Common myeloid progenitor, CD34-positive (primary cell): ENCODE measurements at regions not wholly inside any gene's neighbourhood (a gene's known extent, or its start where the extent isn't known, plus 50 kb on each side); places are given as distances from the start of the nearest gene placed in this dataset.

Experiments used
- CTCF ChIA-PET: fragments of 350-600 bp; sonication (Branson Sonifier 250); formaldehyde crosslinking; loops from one replicate; lab custom pipeline; 2021; ENCODE audit warnings: antibody characterized with exemption; lab: Charles Lee
- POLR2A ChIA-PET: fragments of 350-600 bp; sonication (Branson Sonifier 250); formaldehyde crosslinking; loops from one replicate; lab custom pipeline; 2021; ENCODE audit warnings: antibody characterized with exemption; lab: Charles Lee
- DNase-seq, 3 donors: peaks; one replicate each; pipeline versions ENCODE4 v3.0.0 to v3.0.0-alpha.2; 2013
- H3K27ac ChIP-seq, 2 experiments: 1 replicate in 1 of 2; 2 replicates in 1 of 2; pipeline ENCODE4 v1.7.0; 2013; ENCODE audit warnings: inconsistent platforms in 2 of 2, low read length in 2 of 2, mild to moderate bottlenecking in 2 of 2, low read depth in 1 of 2, moderate library complexity in 1 of 2; ENCODE audit not compliant: severe bottlenecking in 2 of 2, insufficient read depth in 1 of 2, poor library complexity in 1 of 2
- H3K27me3 ChIP-seq, 5 experiments: replicated peaks in 2 of 5; 1 replicate in 3 of 5; 2 replicates in 2 of 5; pipeline versions ENCODE4 v1.6.1 to v1.7.0; 2013; ENCODE audit warnings: low read length in 4 of 5, mild to moderate bottlenecking in 2 of 5, moderate library complexity in 2 of 5, inconsistent platforms in 1 of 5; ENCODE audit not compliant: insufficient read depth in 5 of 5, control insufficient read depth in 4 of 5
- H3K36me3 ChIP-seq, 4 experiments: 1 replicate in 2 of 4; 2 replicates in 2 of 4; pipeline versions ENCODE4 v1.6.1 to v1.7.0; 2013; ENCODE audit warnings: low read length in 3 of 4, control low read depth in 1 of 4, mild to moderate bottlenecking in 1 of 4; ENCODE audit not compliant: control insufficient read depth in 4 of 4, insufficient read depth in 4 of 4
- H3K4me1 ChIP-seq, 4 experiments: 1 replicate in 3 of 4; 2 replicates in 1 of 4; pipeline versions ENCODE4 v1.6.1 to v1.7.1; 2013; ENCODE audit warnings: low read length in 3 of 4, mild to moderate bottlenecking in 3 of 4, control low read depth in 1 of 4, inconsistent platforms in 1 of 4, moderate library complexity in 1 of 4; ENCODE audit not compliant: control insufficient read depth in 4 of 4, insufficient read depth in 4 of 4; ENCODE audit errors: control extremely low read depth in 1 of 4
- H3K4me3 ChIP-seq, 7 experiments: 1 replicate in 4 of 7; 2 replicates in 3 of 7; pipeline versions ENCODE4 v1.5.1 to v1.7.0; 2013; ENCODE audit warnings: mild to moderate bottlenecking in 7 of 7, low read length in 6 of 7, moderate library complexity in 6 of 7, inconsistent platforms in 2 of 7, low read depth in 2 of 7, control low read depth in 1 of 7; ENCODE audit not compliant: insufficient read depth in 4 of 7, control insufficient read depth in 1 of 7; ENCODE audit errors: extremely low read depth in 1 of 7
- H3K9me3 ChIP-seq, 5 experiments: 1 replicate in 4 of 5; 2 replicates in 1 of 5; pipeline versions ENCODE4 v1.6.1 to v1.7.1; 2013; ENCODE audit warnings: low read length in 4 of 5, mild to moderate bottlenecking in 2 of 5, inconsistent platforms in 1 of 5, low read depth in 1 of 5, moderate library complexity in 1 of 5; ENCODE audit not compliant: control insufficient read depth in 4 of 5, insufficient read depth in 2 of 5; ENCODE audit errors: control extremely low read depth in 1 of 5
- WGBS: methylation state at CpG from one replicate; pipeline ENCODE4 v1.1.5; 2013; ENCODE audit not compliant: insufficient coverage; 5-methylcytosine and 5-hydroxymethylcytosine counted together

DNA sequence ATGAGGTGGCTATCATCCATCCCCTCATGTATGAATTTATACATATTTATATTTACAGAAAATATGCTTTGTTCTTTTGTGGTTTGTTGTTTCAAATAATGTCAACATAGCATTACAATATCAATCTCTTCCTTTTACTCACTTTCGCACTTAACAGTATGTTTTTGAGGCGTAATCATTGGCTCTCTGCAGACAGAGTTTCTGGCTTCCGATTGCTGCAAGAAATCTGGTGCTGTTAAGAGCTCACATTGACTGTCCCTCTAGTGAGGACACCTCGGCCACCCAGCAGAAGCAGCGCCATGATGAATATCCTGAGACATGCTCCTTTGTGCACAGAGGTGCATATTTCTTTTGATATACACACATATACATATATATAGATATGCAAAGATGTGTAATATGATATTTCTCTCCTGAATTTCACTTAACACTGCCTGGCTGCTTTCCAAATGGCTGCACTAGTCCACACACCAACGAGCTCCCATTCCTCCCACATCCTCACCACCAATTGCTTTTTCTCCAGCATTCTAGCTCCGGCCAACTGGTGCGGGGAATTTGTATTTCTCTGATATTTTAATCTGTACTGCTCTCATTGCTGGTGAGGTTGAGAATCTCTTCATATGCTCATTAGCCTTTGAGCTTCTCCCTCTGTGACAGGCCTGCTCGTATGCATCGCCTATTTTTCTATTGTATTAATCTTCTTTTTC lies 248.4 kb downstream of the SIPA1L2 start:
- H3K4me1 ChIP-seq, result no peaks in the 10 kb centered on the region
- H3K9me3 ChIP-seq, result no peaks in the 10 kb centered on the region
- H3K36me3 ChIP-seq, result no peaks in the 10 kb centered on the region
- peaks cover 0 to 5% (median 0%) of the 10 kb centered on the region in 5 experiments for H3K27me3 ChIP-seq
- H3K27ac ChIP-seq, result no peak overlapping the region
- DNase-seq, result no peak
- H3K4me3 ChIP-seq, result no peak overlapping the region
- CTCF ChIA-PET, result no interaction called here
- WGBS, result 92% methylated on average over 4 of the region's 10 CpGs
- POLR2A ChIA-PET, result no interaction called here

GRCh38 chr1:232380596-232380995 lies 249.3 kb downstream of the SIPA1L2 start:
- Histone ChIP-seq H3K27me3 (peaks cover 0 to 5% (median 0%) of the 10 kb centered on the region in 5 experiments), H3K9me3 (no peaks in the 10 kb centered on the region), H3K4me1 (no peaks in the 10 kb centered on the region), H3K4me3 (no peak overlapping the region), H3K36me3 (no peaks in the 10 kb centered on the region), H3K27ac (no peak overlapping the region)
- CTCF ChIA-PET, result no interaction called here
- WGBS, result 100% methylated on average over 3 of the region's 3 CpGs
- no peak for DNase-seq
- POLR2A ChIA-PET, result no interaction called here

DNA sequence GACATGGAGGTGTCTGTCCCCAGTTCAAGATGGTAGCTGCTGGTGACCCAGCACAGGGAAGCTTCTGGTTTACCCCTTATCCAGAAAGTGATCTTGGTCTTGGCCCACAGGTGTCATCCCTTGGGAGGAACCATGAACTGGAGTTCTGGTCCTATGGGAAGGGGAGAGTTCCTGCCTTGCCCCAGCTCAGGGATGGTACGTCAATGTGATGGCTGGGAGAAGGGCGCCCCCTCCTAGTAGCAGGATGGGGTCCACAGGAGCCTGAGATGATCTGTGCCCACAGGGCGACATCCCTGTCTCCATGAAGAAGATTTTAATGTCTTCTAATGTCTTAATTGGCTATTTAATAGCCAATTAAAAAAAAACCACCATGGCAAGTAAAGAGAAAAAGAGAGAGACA lies 249.8 kb downstream of the SIPA1L2 start:
- no peak overlapping the region for H3K27ac ChIP-seq
- H3K4me1 ChIP-seq, result no peaks in the 10 kb centered on the region
- H3K36me3 ChIP-seq, result no peaks in the 10 kb centered on the region
- POLR2A ChIA-PET, result no interaction called here
- no peak for DNase-seq
- peaks cover 0 to 5% (median 0%) of the 10 kb centered on the region in 5 experiments for H3K27me3 ChIP-seq
- WGBS, result no CpG with 5 or more reads among the region's 3 CpGs
- no peak overlapping the region for H3K4me3 ChIP-seq
- no peaks in the 10 kb centered on the region for H3K9me3 ChIP-seq
- CTCF ChIA-PET, result no interaction called here

DNA sequence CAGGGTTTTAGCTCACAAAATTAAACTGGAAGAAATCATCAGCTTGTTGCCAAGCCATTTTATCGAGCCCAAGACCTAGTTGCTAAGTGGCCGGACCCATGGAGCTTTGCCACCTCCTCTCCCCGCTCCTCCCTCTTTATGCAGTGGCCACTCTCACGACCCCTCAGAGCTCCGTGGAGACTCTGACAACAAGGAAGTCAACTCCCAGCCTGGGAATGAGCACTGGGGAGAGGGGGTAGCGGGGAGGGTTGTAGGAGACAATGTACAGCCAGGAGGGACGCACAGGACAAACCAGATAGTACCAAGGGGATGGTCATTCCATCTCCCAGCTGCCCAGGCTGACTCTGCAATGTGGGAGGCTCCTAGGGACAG lies 250.9 kb downstream of the SIPA1L2 start:
- Histone ChIP-seq H3K4me3 (no peak overlapping the region), H3K9me3 (no peaks in the 10 kb centered on the region), H3K4me1 (no peaks in the 10 kb centered on the region), H3K27ac (no peak overlapping the region), H3K27me3 (peaks cover 0 to 5% (median 0%) of the 10 kb centered on the region in 5 experiments), H3K36me3 (no peaks in the 10 kb centered on the region)
- ChIA-PET CTCF (no interaction called here), POLR2A (no interaction called here)
- WGBS, result 85% methylated on average over 7 of the region's 7 CpGs
- no peak for DNase-seq

GRCh38 chr1:232378266-232379062 lies 251.5 kb downstream of the SIPA1L2 start:
- CTCF ChIA-PET, result no interaction called here
- no peak for DNase-seq
- 80% methylated on average over 11 of the region's 13 CpGs for WGBS

GRCh38 chr1:232377494-232377770 lies 252.5 kb downstream of the SIPA1L2 start:
- ChIA-PET POLR2A (no interaction called here), CTCF (no interaction called here)
- Histone ChIP-seq H3K9me3 (no peaks in the 10 kb centered on the region), H3K4me3 (no peak overlapping the region), H3K27ac (no peak overlapping the region), H3K4me1 (no peaks in the 10 kb centered on the region), H3K36me3 (no peaks in the 10 kb centered on the region), H3K27me3 (peaks cover 0 to 11% (median 0%) of the 10 kb centered on the region in 5 experiments)
- no peak for DNase-seq
- 90% methylated on average over 3 of the region's 3 CpGs for WGBS

More at GRCh38 chr1:232378266-232379062, 251.5 kb downstream of the SIPA1L2 start:
- Histone ChIP-seq H3K4me3 (no peak overlapping the region), H3K9me3 (no peaks in the 10 kb centered on the region), H3K27me3 (peaks cover 0 to 5% (median 0%) of the 10 kb centered on the region in 5 experiments), H3K27ac (no peak overlapping the region), H3K36me3 (no peaks in the 10 kb centered on the region), H3K4me1 (no peaks in the 10 kb centered on the region)
- POLR2A ChIA-PET, result no interaction called here
